ENCODE measurements at regions not wholly inside any gene's neighbourhood (a gene's known extent, or its start where the extent isn't known, plus 50 kb on each side); places are given as distances from the start of the nearest gene placed in this dataset.

- WGBS, 2 donors, result 18 to 20% methylated on average over 7 of the region's 7 CpGs
- H3K27ac ChIP-seq, result no peak overlapping the region
- no peak overlapping the region for H3K4me3 ChIP-seq
- ATAC-seq (peak; percentile 66 to 91 (median 89)), DNase-seq (peak in 5 of 6 donors; percentile 13 to 23 (median 16)), FAIRE-seq (no peak)
- peak in 3 of 4 donors; percentile 35 to 40 (median 40) for TF ChIP-seq CTCF (IDR thresholded peaks at IDR 0.05)
- H3K36me3 ChIP-seq, result no peaks in the 10 kb centered on the region
- no peaks in the 10 kb centered on the region for H3K27me3 ChIP-seq
- no peaks in the 10 kb centered on the region for H3K9me3 ChIP-seq
- no peaks in the 10 kb centered on the region for H3K4me1 ChIP-seq
- intact Hi-C loops (cut with DNase I), result no loop called here
Measured at GRCh38 chr5:153147891-153148623, 342.4 kb upstream of the GRIA1 start.

- Histone ChIP-seq H3K27ac (no peak overlapping the region), H3K36me3 (no peaks in the 10 kb centered on the region), H3K27me3 (no peaks in the 10 kb centered on the region), H3K4me3 (no peak overlapping the region), H3K4me1 (no peaks in the 10 kb centered on the region), H3K9me3 (no peaks in the 10 kb centered on the region)
- ATAC-seq (no peak), FAIRE-seq (no peak), DNase-seq (no peak)
- 17 to 20% methylated on average over 4 of the region's 4 CpGs for WGBS, 2 donors
- no peak for TF ChIP-seq CTCF (IDR thresholded peaks at IDR 0.05)
- intact Hi-C loops (cut with DNase I), result no loop called here
Measured at GRCh38 chr5:153148624-153148976, 341.9 kb upstream of the GRIA1 start.

- FAIRE-seq (no peak), ATAC-seq (no peak), DNase-seq (no peak)
- intact Hi-C loops (cut with DNase I), result no loop called here
- Histone ChIP-seq H3K27me3 (no peaks in the 10 kb centered on the region), H3K36me3 (no peaks in the 10 kb centered on the region), H3K27ac (no peak overlapping the region), H3K9me3 (no peaks in the 10 kb centered on the region), H3K4me3 (no peak overlapping the region), H3K4me1 (no peaks in the 10 kb centered on the region)
- no peak for TF ChIP-seq CTCF (IDR thresholded peaks at IDR 0.05)
Measured at GRCh38 chr5:153151558-153151957, 338.9 kb upstream of the GRIA1 start.

DNA sequence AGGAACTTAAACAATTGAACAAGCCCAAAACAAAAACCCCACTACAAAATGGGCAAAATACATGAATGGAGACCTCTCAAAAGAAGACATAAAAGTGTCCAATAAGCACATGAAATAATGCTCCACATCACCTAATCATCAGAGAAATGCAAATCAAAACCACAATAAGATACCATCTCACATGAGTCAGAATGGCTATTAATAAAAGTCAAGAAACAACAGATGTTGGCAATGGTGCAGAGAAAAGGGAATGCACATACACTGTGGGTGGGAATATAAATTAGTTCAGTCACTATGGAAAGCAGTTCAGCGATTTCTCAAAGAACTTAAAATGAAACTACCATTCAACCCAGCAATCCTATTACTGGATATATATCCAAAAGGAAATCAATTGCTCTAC, 337.4 kb upstream of the GRIA1 start:
- FAIRE-seq (no peak), DNase-seq (no peak), ATAC-seq (no peak)
- Histone ChIP-seq H3K9me3 (no peaks in the 10 kb centered on the region), H3K36me3 (no peaks in the 10 kb centered on the region), H3K27ac (no peak overlapping the region), H3K27me3 (no peaks in the 10 kb centered on the region), H3K4me3 (no peak overlapping the region), H3K4me1 (no peaks in the 10 kb centered on the region)
- no peak for TF ChIP-seq CTCF (IDR thresholded peaks at IDR 0.05)
- intact Hi-C loops (cut with DNase I), result no loop called here
- WGBS, 2 donors, result 55 to 90% methylated on average over 1 of the region's 1 CpG

- TF ChIP-seq CTCF (IDR thresholded peaks at IDR 0.05), result no peak
- H3K36me3 ChIP-seq, result no peaks in the 10 kb centered on the region
- H3K27me3 ChIP-seq, result no peaks in the 10 kb centered on the region
- 17 to 53% methylated on average over 1 of the region's 1 CpG for WGBS, 2 donors
- DNase-seq, result no peak
- no peaks in the 10 kb centered on the region for H3K4me1 ChIP-seq
- H3K4me3 ChIP-seq, result no peak overlapping the region
- H3K27ac ChIP-seq, result no peak overlapping the region
- no peak for FAIRE-seq
- H3K9me3 ChIP-seq, result no peaks in the 10 kb centered on the region
- no peak for ATAC-seq
- intact Hi-C loops (cut with DNase I), result no loop called here
Measured at GRCh38 chr5:153157156-153157555, 333.3 kb upstream of the GRIA1 start.

All from pancreas (tissue), 10 donors.